Aorta (tissue), 5 donors: ENCODE measurements at regions not wholly inside any gene's neighbourhood (a gene's known extent, or its start where the extent isn't known, plus 50 kb on each side); places are given as distances from the start of the nearest gene placed in this dataset.
A peak's percentile ranks its signal among the peaks of the same experiment; 100 is the strongest.

Source experiments
- ATAC-seq: fragments of 200-7000 bp; cut with Tn5 transposase; one replicate; pipeline ENCODE4 v1.9.1; 2022; ENCODE audit warnings: moderate library complexity; ENCODE audit not compliant: low FRiP score
- DNase-seq, 2 donors: peaks; one replicate each; pipeline ENCODE4 v3.0.0-alpha.2; 2020
- H3K27ac ChIP-seq, 2 donors: one replicate each; pipeline ENCODE4 v1.5.1; 2013; ENCODE audit warnings: low read length in 2 of 2, mild to moderate bottlenecking in 2 of 2, moderate library complexity in 2 of 2, control low read depth in 1 of 2, inconsistent platforms in 1 of 2, low read depth in 1 of 2
- H3K27me3 ChIP-seq, 2 donors: one replicate each; pipeline ENCODE4 v1.6.1; 2013; ENCODE audit warnings: control low read depth in 1 of 2, low read length in 1 of 2, mild to moderate bottlenecking in 1 of 2, moderate library complexity in 1 of 2; ENCODE audit not compliant: insufficient read depth in 2 of 2, control insufficient read depth in 1 of 2
- H3K36me3 ChIP-seq, 2 donors: one replicate each; pipeline ENCODE4 v1.6.1; 2013; ENCODE audit warnings: control low read depth in 1 of 2, low read length in 1 of 2, mild to moderate bottlenecking in 1 of 2; ENCODE audit not compliant: insufficient read depth in 2 of 2, control insufficient read depth in 1 of 2
- H3K4me1 ChIP-seq, 2 donors: one replicate each; pipeline ENCODE4 v1.6.1; 2013; ENCODE audit warnings: low read length in 2 of 2, control low read depth in 1 of 2, mild to moderate bottlenecking in 1 of 2, moderate library complexity in 1 of 2; ENCODE audit not compliant: insufficient read depth in 2 of 2, control insufficient read depth in 1 of 2
- H3K4me3 ChIP-seq, 2 donors: one replicate each; pipeline ENCODE4 v1.5.1; 2013; ENCODE audit warnings: low read length in 2 of 2, control low read depth in 1 of 2, mild to moderate bottlenecking in 1 of 2
- H3K9me3 ChIP-seq: one replicate; pipeline ENCODE4 v1.6.1; 2013; ENCODE audit warnings: mild to moderate bottlenecking, low read length; ENCODE audit not compliant: control insufficient read depth
- WGBS, 2 donors: extraction: QIAGEN DNeasy Blood & Tissue Kit; methylation state at CpG; one replicate each; pipeline ENCODE4 v1.1.7; 2013; 5-methylcytosine and 5-hydroxymethylcytosine counted together
- intact Hi-C, 2 donors: fragments of 100-400 bp; cut with DNase I; formaldehyde crosslinking; loops; one replicate each; pipeline versions ENCODE4 v1.14.2 to v1.15.0; 2022
- donor health status: healthy with polysubstance abuse.
- donor health status: Bipolar disorder and iron deficiency.
- donor health status: DM: no; HTN: no; CAD: no.
- donor health status: DM: no; HTN: no; CAD: no.
- donor health status: DM: yes; HTN: yes; CAD: no.

DNA sequence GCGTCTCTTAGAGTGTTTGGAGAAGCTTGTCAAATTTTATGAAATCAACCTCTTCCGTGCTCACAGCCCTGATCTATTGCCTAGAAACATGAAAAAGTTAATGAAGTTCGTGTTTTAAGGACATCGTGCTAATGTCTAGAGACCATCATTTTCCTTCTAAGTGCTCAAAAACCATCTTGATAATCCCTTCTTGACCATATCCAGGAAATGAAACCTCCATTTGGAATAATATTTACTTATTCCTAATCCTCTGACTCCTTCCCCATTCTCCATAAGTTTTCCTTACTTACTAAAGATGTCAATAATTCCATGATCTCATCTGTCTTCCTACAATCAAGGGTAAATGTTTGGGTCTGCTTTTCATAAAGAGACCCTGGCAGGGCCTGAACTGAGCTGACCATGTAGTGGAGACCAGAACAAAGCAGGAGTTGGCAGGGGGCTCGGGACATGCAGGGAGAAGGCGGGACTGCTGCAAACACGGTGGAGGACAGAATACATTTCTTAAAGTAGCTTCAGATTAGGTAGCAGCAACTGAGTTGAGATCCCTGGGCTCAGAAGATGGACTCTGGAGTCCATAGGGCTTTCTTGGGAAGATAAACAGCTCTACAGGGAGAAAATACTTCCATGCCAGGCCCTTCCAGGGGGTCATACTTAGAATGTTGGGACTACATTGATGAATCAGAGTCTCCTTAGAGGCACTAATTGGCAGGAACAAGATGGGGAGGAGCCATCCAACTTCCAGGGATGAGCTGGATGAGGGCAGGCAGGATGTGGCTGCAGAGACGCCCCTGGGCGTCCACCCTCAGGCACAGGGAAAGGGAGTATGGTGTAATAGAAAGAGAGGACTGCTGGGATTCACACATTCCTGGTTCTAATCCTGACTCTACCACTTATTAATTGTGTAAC is 100.7 kb downstream of the RIN2 start:
- intact Hi-C loops = no loop called here

DNA sequence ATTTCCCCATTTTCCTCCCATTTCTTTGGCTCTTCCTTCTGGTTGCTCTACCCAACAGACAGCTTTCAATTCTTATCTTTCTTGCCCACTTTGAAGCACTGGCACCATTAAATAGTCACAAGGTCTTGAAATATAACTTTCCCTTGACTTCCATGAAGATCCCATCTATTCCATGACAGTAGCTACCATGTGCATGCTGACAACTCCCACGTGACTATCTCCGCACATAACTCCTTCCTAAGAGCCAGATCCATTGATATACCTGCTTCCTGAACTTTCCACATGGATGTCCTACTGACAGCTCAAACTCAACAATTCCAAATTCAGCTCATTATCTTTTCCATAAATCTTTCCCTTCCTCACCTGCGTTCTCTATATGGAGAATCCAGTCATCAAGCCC is 101.4 kb downstream of the RIN2 start:
- Histone ChIP-seq H3K9me3 (no peaks in the 10 kb centered on the region), H3K27me3 (no peaks in the 10 kb centered on the region), H3K36me3 (no peaks in the 10 kb centered on the region), H3K4me3 (no peak overlapping the region), H3K4me1 (no peaks in the 10 kb centered on the region), H3K27ac (no peak overlapping the region)
- intact Hi-C loops = no loop called here
- 98% methylated on average over 3 of the region's 3 CpGs for WGBS, 2 donors
- no peak for DNase-seq
- no peak for ATAC-seq

More for the DNA sequence above, 100.7 kb downstream of the RIN2 start:
- 74 to 90% methylated on average over 9 of the region's 9 CpGs for WGBS, 2 donors
- no peak overlapping the region for H3K27ac ChIP-seq
- no peaks in the 10 kb centered on the region for H3K4me1 ChIP-seq
- ATAC-seq (no peak), DNase-seq (no peak)
- H3K4me3 ChIP-seq = no peak overlapping the region
- H3K36me3 ChIP-seq = no peaks in the 10 kb centered on the region
- no peaks in the 10 kb centered on the region for H3K27me3 ChIP-seq
- no peaks in the 10 kb centered on the region for H3K9me3 ChIP-seq

DNA sequence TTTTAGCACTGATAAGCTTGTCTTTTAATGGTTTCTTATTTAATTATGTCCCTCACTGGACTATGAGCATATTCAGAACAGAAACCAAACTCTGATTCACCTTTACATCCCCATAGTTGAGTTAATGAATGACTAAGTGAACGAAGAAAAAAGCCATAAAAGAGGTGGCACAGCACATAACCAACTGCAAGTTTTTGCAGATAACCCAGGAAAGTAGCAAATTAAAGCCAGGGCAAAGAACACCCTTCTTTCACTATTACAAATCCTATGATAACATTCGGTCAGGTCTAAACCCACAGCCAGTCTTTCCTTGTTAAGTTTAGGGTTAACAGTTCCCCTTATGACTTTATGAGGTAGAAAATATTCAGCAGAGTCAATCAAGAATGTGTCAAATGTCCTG is 102.7 kb downstream of the RIN2 start:
- intact Hi-C loops = no loop called here
- WGBS, 2 donors = 90 to 96% methylated on average over 2 of the region's 2 CpGs
- Histone ChIP-seq H3K4me3 (no peak overlapping the region), H3K9me3 (no peaks in the 10 kb centered on the region), H3K27me3 (no peaks in the 10 kb centered on the region), H3K36me3 (no peaks in the 10 kb centered on the region), H3K27ac (no peak overlapping the region), H3K4me1 (no peaks in the 10 kb centered on the region)
- ATAC-seq (no peak), DNase-seq (no peak)

DNA sequence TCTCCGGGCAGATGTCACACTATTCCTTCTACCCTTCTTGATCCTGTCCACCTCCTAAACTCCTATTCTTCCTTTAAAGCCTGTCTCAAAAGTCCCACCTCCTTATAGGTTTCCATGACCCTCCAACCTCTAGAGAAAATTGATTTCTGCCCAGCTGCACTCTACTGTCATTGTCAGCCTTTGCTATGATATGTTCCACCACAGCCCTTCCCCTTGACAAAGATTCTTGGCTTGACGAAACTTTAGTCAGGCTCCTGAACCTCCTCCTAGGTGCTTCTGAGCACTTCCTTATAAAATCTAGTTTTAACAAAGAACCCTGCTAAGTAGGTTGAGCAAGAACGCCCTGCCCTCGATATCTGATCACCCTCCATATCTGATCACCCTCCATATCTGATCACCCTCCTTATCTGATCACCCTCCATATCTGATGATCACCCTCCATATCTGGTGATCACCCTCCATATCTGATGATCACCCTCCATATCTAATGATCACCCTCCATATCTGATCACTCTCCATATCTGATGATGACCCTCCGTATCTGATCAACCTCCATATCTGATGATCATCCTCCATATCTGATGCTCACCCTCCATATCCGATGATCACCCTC is 103.2 kb downstream of the RIN2 start:
- intact Hi-C loops = no loop called here
- no peak for ATAC-seq
- no peak overlapping the region for H3K27ac ChIP-seq

DNA sequence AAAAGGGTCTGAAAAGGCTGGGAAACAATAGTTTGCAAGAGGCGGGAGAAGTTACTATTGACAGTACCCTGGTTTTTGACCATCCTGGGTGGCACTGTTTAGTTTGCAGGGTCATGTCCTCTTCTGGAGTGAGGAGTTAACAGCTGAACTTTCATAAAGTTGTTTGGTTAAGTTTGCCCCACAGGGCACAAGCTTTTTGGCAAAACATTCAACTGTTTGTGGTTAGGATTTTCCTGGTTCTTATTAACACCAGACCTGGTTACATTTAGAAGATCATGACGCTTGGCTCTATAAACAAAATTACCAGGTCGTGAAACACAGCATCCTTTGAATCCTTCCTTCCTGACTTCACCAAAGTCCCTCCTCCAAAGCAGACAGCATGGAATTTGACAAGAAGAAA is 106.1 kb downstream of the RIN2 start:
- Histone ChIP-seq H3K4me3 (no peak overlapping the region), H3K4me1 (no peaks in the 10 kb centered on the region), H3K27me3 (no peaks in the 10 kb centered on the region), H3K36me3 (no peaks in the 10 kb centered on the region), H3K9me3 (no peaks in the 10 kb centered on the region), H3K27ac (no peak overlapping the region)
- intact Hi-C loops = no loop called here
- WGBS, 2 donors = 70 to 75% methylated on average over 3 of the region's 3 CpGs
- no peak for DNase-seq
- no peak for ATAC-seq

More for the DNA sequence above, 103.2 kb downstream of the RIN2 start:
- no peak for DNase-seq
- H3K4me3 ChIP-seq = no peak overlapping the region
- H3K27me3 ChIP-seq = no peaks in the 10 kb centered on the region
- H3K4me1 ChIP-seq = no peaks in the 10 kb centered on the region
- H3K36me3 ChIP-seq = no peaks in the 10 kb centered on the region
- WGBS, 2 donors = 97 to 98% methylated on average over 6 of the region's 6 CpGs
- no peaks in the 10 kb centered on the region for H3K9me3 ChIP-seq

DNA sequence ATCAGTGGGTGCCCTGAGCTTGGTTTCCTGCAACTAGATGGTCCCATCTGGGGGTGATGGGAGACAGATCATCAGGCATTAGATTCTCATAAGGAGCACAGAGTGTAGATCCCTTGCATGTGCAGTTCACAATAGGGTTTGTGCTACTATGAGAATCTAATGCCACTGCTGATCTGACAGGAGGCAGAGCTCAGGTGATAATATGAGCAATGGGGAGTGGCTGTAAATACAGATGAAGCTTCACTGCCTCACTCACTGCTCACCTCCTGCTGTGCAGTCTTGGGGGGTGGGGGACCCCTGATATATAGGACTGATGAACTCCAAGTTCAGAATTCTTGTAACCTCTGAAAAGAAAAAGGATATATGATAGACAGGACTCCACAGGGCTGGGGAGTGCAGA is 108.0 kb downstream of the RIN2 start:
- H3K27ac ChIP-seq = no peak overlapping the region
- intact Hi-C loops = no loop called here

DNA sequence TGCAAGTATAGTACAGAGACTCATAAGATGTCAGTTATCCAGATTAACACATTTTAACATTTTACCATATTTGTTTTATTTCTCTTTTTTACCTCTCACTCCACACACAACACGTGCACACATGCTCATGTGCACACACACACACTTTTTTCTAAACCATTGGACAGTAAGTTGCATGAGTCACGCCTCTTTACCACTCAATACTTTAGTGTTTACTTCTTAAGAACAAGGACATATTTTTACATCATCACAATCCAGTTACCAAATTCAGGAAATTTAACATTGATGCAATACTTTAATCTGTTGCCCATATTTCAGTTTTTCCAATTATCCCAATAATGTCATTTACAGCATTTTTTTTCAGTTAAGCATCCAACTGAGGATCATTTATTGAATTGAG is 109.0 kb downstream of the RIN2 start:
- H3K36me3 ChIP-seq = no peaks in the 10 kb centered on the region
- no peak overlapping the region for H3K27ac ChIP-seq
- WGBS, 2 donors = 92 to 97% methylated on average over 2 of the region's 2 CpGs
- no peaks in the 10 kb centered on the region for H3K27me3 ChIP-seq
- ATAC-seq (no peak), DNase-seq (no peak)
- intact Hi-C loops = no loop called here
- H3K9me3 ChIP-seq = no peaks in the 10 kb centered on the region
- no peak overlapping the region for H3K4me3 ChIP-seq
- no peaks in the 10 kb centered on the region for H3K4me1 ChIP-seq

More for the DNA sequence above, 108.0 kb downstream of the RIN2 start:
- no peaks in the 10 kb centered on the region for H3K36me3 ChIP-seq
- H3K4me3 ChIP-seq = no peak overlapping the region
- ATAC-seq (no peak), DNase-seq (no peak)
- no peaks in the 10 kb centered on the region for H3K9me3 ChIP-seq
- H3K4me1 ChIP-seq = no peaks in the 10 kb centered on the region
- no peaks in the 10 kb centered on the region for H3K27me3 ChIP-seq

DNA sequence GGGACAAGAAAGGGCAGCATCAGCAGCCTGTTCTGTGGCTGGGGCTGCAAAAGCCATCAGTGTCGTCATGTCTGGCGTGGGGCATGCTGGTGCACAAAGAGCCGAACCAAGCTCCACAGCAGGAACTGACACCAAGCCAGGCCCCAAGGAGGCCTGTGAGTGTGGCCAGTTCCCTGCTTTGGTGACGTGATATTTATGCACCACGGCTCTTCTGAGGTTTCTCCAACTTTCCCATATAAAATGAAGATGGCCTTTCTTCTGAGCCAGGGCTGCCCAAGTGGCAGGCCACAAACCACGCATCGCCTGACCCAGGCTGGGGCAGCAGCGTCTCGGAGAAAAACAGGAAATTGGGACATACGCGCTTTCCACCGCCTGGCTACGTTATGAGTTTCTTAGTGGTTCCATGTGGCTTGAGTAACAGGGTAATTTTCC is 109.9 kb downstream of the RIN2 start:
- Histone ChIP-seq H3K4me3 (no peak overlapping the region), H3K27me3 (no peaks in the 10 kb centered on the region), H3K4me1 (no peaks in the 10 kb centered on the region), H3K9me3 (no peaks in the 10 kb centered on the region), H3K27ac (no peak overlapping the region), H3K36me3 (no peaks in the 10 kb centered on the region)
- ATAC-seq (peak; percentile 56), DNase-seq (peak in 1 of 2 donors; percentile 84)
- 91 to 94% methylated on average over 13 of the region's 13 CpGs for WGBS, 2 donors
- intact Hi-C loops = no loop called here

DNA sequence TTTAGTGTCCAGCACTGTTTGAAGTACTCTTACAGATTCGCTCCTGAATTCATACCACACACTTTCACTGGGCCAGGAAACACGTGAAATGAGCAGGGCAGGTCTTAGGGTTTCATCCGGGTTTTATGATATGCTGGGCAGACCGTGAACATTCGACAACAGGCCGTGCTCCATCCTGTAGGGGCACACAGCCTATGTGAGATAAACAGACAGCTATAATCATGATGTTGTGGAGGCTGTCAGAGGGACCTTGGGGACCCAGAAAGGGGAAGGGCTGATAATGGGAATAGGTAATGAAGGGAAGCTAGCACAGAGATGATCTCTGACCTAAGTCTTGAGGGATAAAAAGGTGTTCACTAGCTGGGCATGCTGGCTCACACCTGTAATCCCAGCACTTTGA is 110.4 kb downstream of the RIN2 start:
- no peaks in the 10 kb centered on the region for H3K36me3 ChIP-seq
- 89 to 93% methylated on average over 6 of the region's 6 CpGs for WGBS, 2 donors
- no peaks in the 10 kb centered on the region for H3K27me3 ChIP-seq
- no peak overlapping the region for H3K4me3 ChIP-seq
- DNase-seq (no peak), ATAC-seq (no peak)
- no peak overlapping the region for H3K27ac ChIP-seq
- H3K9me3 ChIP-seq = no peaks in the 10 kb centered on the region
- H3K4me1 ChIP-seq = no peaks in the 10 kb centered on the region
- intact Hi-C loops = no loop called here
